DOHH2 (cell line): ENCODE measurements at regions not wholly inside any gene's neighbourhood (a gene's known extent, or its start where the extent isn't known, plus 50 kb on each side); places are given as distances from the start of the nearest gene placed in this dataset.

ENCODE experiments used
- H3F3A ChIP-seq: fragments of 200-600 bp; sonication (generic), shearing (Covaris generic); 2 replicates; pipeline ENCODE4 v1.6.0; 2016; ENCODE audit warnings: antibody characterized with exemption, mild to moderate bottlenecking; ENCODE audit not compliant: control insufficient read depth, insufficient read depth
- H3K27ac ChIP-seq: fragments of 200-600 bp; sonication (generic); 2 replicates; pipeline ENCODE4 v1.5.1; 2014; ENCODE audit warnings: low read depth, mild to moderate bottlenecking, low read length, moderate library complexity
- H3K27me3 ChIP-seq: fragments of 200-600 bp; sonication (generic); 2 replicates; pipeline ENCODE4 v1.6.1; 2014; ENCODE audit warnings: mild to moderate bottlenecking, low read length, mixed read lengths; ENCODE audit not compliant: control insufficient read depth
- H3K36me3 ChIP-seq: fragments of 200-600 bp; sonication (generic); 2 replicates; pipeline ENCODE4 v1.6.1; 2014; ENCODE audit warnings: mild to moderate bottlenecking, low read length, moderate library complexity, mixed read lengths; ENCODE audit not compliant: control insufficient read depth
- H3K4me1 ChIP-seq: fragments of 200-600 bp; sonication (generic); 2 replicates; pipeline ENCODE4 v1.6.1; 2014; ENCODE audit warnings: mild to moderate bottlenecking, low read length, mixed read lengths; ENCODE audit not compliant: control insufficient read depth
- H3K4me2 ChIP-seq: fragments of 200-600 bp; sonication (generic); 2 replicates; pipeline ENCODE4 v1.6.0; 2014; ENCODE audit warnings: mild to moderate bottlenecking, low read length, moderate library complexity
- H3K4me3 ChIP-seq: fragments of 200-600 bp; sonication (generic); 2 replicates; pipeline ENCODE4 v1.5.1; 2014; ENCODE audit warnings: mild to moderate bottlenecking, low read length, mixed read lengths
- H3K79me2 ChIP-seq: fragments of 200-600 bp; sonication (generic); 2 replicates; pipeline ENCODE4 v1.6.1; 2014; ENCODE audit warnings: mild to moderate bottlenecking, low read length, mixed read lengths; ENCODE audit not compliant: control insufficient read depth
- H3K9me2 ChIP-seq: fragments of 200-600 bp; sonication (generic); replicated peaks from 2 replicates; pipeline ENCODE4 v1.6.1; 2014; ENCODE audit warnings: mild to moderate bottlenecking, low read length, mixed read lengths; ENCODE audit not compliant: control insufficient read depth
- H3K9me3 ChIP-seq: fragments of 200-600 bp; sonication (generic); 2 replicates; pipeline ENCODE4 v1.6.1; 2014; ENCODE audit warnings: antibody characterized with exemption, low read length, mixed read lengths; ENCODE audit not compliant: control insufficient read depth, insufficient read depth
- H4K20me1 ChIP-seq: fragments of 200-600 bp; sonication (generic); 2 replicates; pipeline ENCODE4 v1.6.0; 2014; ENCODE audit warnings: low read depth, mild to moderate bottlenecking, antibody characterized with exemption, low read length, moderate library complexity; ENCODE audit not compliant: control insufficient read depth, insufficient read depth
- CTCF ChIP-seq: fragments of 200-600 bp; sonication (generic); IDR thresholded peaks from one replicate; pipeline ENCODE4 v1.5.1; 2014; ENCODE audit warnings: antibody characterized with exemption, mild to moderate bottlenecking, low read depth, low read length; ENCODE audit not compliant: poor library complexity, severe bottlenecking
- EZH2phosphoT487 ChIP-seq: fragments of 200-600 bp; sonication (generic); IDR thresholded peaks from 2 replicates; pipeline ENCODE4 v1.6.1; 2017; ENCODE audit warnings: borderline replicate concordance, mild to moderate bottlenecking, antibody characterized with exemption, low read length, moderate library complexity, mixed read lengths

DNA sequence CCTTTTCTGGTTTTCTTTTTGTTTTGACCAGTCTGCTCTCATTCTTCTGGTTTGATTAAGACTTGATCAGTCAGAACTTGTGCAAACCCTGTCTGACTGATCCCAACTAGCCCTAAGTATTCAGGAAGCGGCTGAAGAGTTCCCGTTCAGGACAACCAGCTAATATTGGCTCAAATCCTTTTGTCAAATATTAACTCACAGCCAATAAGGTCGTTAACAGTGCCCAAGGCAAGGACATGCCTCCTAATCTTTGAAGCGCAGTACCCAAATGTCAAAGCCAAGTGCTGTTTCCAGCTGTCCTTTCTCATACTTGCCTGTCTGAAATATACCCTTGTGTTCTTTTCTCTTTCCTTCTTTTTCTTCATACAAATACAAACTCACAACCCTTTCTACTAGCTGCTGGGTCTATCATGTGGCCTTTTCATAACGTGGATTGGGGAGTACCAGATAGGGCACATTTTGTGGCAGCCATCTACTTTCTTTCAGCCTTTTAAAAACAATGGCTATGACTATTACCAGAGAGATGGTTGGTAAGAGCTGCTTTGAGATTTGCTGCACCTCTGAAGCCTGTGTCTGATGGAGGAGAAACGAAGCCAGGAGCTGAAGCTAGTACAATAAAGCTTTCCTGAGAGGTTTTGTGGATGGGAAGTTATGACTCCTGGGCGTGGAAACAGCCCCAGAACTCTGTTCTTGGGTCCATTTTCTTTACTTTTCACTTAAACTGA is 266.4 kb upstream of the ZNF608 start:
- TF ChIP-seq CTCF (no peak), EZH2phosphoT487 (no peak)
- H3K36me3 ChIP-seq, result peaks cover 2% of the 10 kb centered on the region; the same call in 1 of the 2 replicates

DNA sequence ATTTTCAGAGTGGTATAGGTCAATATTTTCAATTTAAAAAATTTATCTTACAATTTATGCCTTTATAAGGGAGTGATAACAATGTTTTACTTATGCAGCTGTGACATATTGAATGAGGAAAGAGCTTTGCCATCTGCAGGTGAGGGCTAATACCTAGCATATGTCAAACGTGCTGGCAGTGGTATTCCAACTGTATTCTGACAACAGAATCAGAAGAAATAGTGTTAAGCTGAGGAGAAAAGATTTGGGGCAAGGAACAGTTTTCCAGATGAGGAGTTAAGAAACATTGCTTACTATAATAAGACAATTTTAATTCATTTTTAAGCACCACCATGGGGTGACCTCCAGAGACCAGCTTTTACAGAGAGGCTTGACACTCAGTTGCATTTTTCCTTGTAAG is 267.8 kb upstream of the ZNF608 start:
- Histone ChIP-seq H3K36me3 (no peaks in the 10 kb centered on the region), H3K27ac (no peak overlapping the region), H3K9me2 (no peaks in the 10 kb centered on the region), H3K4me3 (no peak overlapping the region), H4K20me1 (no peaks in the 10 kb centered on the region), H3K79me2 (no peaks in the 10 kb centered on the region), H3K27me3 (no peaks in the 10 kb centered on the region), H3K4me1 (peaks cover 29% of the 10 kb centered on the region), H3K4me2 (no peak overlapping the region), H3K9me3 (no peaks in the 10 kb centered on the region; the same call in 1 of the 2 replicates), H3F3A (no peaks in the 10 kb centered on the region)
- TF ChIP-seq EZH2phosphoT487, result no peak
- no peak for TF ChIP-seq CTCF

More for the DNA sequence above, 266.4 kb upstream of the ZNF608 start:
- Histone ChIP-seq H3K4me1 (peaks cover 39% of the 10 kb centered on the region), H3K79me2 (no peaks in the 10 kb centered on the region), H3K9me2 (no peaks in the 10 kb centered on the region), H3K4me2 (no peak overlapping the region), H3K9me3 (no peaks in the 10 kb centered on the region; the same call in 1 of the 2 replicates), H3F3A (no peaks in the 10 kb centered on the region), H3K4me3 (no peak overlapping the region), H3K27ac (no peak overlapping the region), H3K27me3 (no peaks in the 10 kb centered on the region), H4K20me1 (no peaks in the 10 kb centered on the region)

DNA sequence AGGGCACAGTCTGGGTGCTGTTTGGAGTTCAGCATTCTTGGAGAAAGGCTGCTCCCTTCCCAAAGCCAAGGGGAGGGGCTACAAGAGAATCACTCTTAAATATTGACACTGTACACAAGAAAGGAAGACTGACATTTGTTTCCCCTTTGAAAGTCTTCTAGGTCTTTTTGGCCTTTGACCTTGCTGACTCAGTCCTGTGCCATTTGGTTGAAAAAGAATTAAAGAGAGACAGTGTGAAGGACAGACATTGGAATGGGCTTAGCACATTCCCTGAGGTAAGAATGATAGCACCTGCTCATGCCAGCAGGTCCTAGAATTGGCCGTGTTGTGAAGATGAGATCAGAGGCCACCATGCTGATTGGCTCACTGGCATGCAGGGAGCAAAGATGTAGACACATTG is 271.4 kb upstream of the ZNF608 start:
- Histone ChIP-seq H3K4me3 (no peak overlapping the region), H3K4me1 (peaks cover 19% of the 10 kb centered on the region), H3K27ac (no peak overlapping the region), H4K20me1 (no peaks in the 10 kb centered on the region), H3K9me3 (no peaks in the 10 kb centered on the region; the same call in 1 of the 2 replicates), H3K36me3 (no peaks in the 10 kb centered on the region), H3K27me3 (no peaks in the 10 kb centered on the region), H3K79me2 (no peaks in the 10 kb centered on the region), H3F3A (no peaks in the 10 kb centered on the region), H3K9me2 (no peaks in the 10 kb centered on the region), H3K4me2 (no peak overlapping the region)
- TF ChIP-seq CTCF (no peak), EZH2phosphoT487 (no peak)
